HUES6 (cell line): ENCODE measurements at regions not wholly inside any gene's neighbourhood (a gene's known extent, or its start where the extent isn't known, plus 50 kb on each side); places are given as distances from the start of the nearest gene placed in this dataset.
"Not testable (repeated sequence)": the region's sequence is repeated elsewhere in the genome, so short reads cannot be mapped to it uniquely, and the experiment has no call there.

Experiments used
- H3K27ac ChIP-seq: 2 replicates; pipeline ENCODE4 v1.7.0; 2013; ENCODE audit warnings: low read depth, mild to moderate bottlenecking, low read length, inconsistent platforms
- H3K27me3 ChIP-seq: 2 replicates; pipeline ENCODE4 v1.6.1; 2013; ENCODE audit warnings: low read length; ENCODE audit not compliant: control insufficient read depth, insufficient read depth
- H3K36me3 ChIP-seq: 2 replicates; pipeline ENCODE4 v1.6.1; 2013; ENCODE audit warnings: low read length; ENCODE audit not compliant: control insufficient read depth, insufficient read depth
- H3K4me1 ChIP-seq: 2 replicates; pipeline ENCODE4 v1.6.1; 2013; ENCODE audit warnings: low read length; ENCODE audit not compliant: control insufficient read depth, insufficient read depth
- H3K4me3 ChIP-seq: 2 replicates; pipeline ENCODE4 v1.5.1; 2013; ENCODE audit warnings: low read depth, low read length
- H3K9ac ChIP-seq: one replicate; pipeline ENCODE4 v1.6.1; 2013; ENCODE audit warnings: mild to moderate bottlenecking, low read length
- H3K9me3 ChIP-seq: 2 replicates; pipeline ENCODE4 v1.6.1; 2013; ENCODE audit warnings: low read depth, low read length; ENCODE audit not compliant: control insufficient read depth, insufficient read depth

DNA sequence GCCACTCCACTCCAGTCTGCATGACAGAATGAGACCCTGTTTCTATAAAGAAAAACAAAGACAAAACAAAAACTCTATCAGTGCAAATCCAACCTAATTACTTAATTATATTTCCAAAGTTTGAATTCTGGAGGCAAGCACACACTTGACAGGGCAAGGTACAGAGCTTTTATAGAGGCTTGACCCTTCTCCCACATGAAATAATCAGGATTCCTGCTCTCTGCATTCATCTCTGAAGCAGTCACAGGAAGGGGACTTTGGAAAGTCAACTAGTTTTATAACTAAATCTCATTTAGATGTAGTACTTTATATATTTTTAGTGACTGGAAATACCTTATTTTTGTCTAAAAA lies 91.9 kb upstream of the CHD1 start:
- H3K9ac ChIP-seq = no peak overlapping the region
- no peaks in the 10 kb centered on the region for H3K9me3 ChIP-seq
- H3K27me3 ChIP-seq = no peaks in the 10 kb centered on the region
- H3K27ac ChIP-seq = no peak overlapping the region
- no peak overlapping the region for H3K4me3 ChIP-seq
- no peaks in the 10 kb centered on the region for H3K4me1 ChIP-seq
- no peaks in the 10 kb centered on the region for H3K36me3 ChIP-seq

DNA sequence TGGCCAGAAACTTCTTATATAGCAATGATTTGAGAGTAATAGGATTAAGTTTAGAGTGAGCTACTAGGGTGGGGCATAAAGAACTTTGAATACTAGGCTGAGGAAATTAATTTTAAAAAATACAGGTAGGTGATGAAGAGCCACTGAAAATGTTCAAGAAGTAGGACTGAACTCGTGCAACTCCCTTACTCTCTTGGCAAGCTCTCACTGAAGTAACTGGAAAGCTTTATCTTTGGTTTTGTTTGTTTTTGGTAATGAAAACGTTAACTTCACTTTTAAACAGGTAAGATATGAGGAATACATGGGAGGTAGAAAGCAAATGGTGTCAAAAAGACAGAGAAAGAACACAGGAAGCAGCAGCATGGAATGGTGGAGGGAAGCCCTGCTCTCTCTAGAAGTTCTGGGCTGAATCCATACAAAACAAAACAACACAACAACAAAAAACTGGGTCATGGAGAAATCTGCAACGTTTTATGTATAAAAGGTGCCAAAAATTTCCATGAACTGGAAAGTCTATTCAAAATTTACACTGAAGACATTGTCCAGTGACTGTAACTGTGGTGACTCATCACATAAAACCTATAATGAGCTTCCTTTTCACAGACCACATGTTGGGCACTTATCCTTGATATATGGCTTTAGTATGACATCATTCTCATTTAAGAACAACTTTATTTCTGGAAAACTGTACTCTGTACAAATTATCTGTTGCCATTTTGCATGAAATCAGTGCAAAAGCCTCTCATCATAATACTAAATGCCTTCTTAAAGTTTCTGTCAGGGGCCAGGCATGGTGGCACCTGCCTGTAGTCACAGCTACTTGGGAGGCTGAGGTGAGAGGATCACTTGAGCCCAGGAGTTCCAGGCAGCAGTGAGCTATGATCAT lies 91.2 kb upstream of the CHD1 start:
- Histone ChIP-seq H3K9me3 (0 out of 2 replicates have a peak, but pooled peaks cover 5% of the 10 kb centered on the region), H3K4me3 (no peak overlapping the region), H3K27me3 (no peaks in the 10 kb centered on the region), H3K27ac (no peak overlapping the region), H3K4me1 (no peaks in the 10 kb centered on the region), H3K9ac (no peak overlapping the region), H3K36me3 (no peaks in the 10 kb centered on the region)

DNA sequence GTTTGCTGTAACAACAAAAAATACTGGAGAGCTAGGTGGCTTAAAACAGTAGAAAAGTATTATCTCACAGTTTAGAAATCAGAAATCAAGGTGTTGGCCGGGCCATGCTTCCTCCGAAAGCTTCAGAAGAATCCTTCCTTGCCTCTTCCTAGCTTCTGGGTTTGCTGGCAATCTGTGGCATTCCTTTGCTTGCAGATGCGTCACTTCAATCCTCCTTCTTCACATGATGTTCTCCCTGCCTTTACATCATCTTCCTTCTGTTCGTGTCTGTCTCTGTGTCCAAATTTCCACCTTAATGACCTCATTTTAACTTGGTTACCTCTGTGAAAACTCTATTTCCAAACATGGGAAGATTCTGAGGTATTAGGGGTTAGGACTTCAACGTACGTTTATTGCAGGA lies 90.4 kb upstream of the CHD1 start:
- Histone ChIP-seq H3K9ac (no peak overlapping the region), H3K27ac (no peak overlapping the region), H3K4me1 (no peaks in the 10 kb centered on the region)

DNA sequence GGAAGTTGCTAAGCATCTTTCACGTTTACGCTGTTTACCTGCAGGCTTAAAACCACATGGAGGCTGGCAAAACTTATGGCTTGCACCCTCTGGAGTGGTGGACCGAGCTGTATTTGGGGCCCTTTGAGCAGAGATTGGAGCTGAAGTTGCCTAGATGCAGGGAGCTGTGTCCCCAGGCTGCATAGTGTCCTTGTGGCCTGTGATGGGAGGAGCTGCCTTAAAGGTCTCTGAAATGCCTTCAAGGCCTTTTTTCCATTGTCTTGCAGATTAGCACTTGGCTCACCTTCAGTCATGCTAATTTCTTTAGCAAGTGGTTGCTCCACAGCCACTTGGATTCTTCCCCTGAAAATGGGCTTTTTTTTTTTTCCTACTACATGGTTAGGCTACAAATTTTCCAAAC lies 81.5 kb upstream of the CHD1 start:
- Histone ChIP-seq H3K4me1 (no peaks in the 10 kb centered on the region), H3K9me3 (peaks cover 12% of the 10 kb centered on the region; the same call in 1 of the 2 replicates), H3K27me3 (no peaks in the 10 kb centered on the region), H3K9ac (no peak overlapping the region), H3K4me3 (no peak overlapping the region), H3K27ac (no peak overlapping the region), H3K36me3 (no peaks in the 10 kb centered on the region)

More for the DNA sequence above, 90.4 kb upstream of the CHD1 start:
- Histone ChIP-seq H3K9me3 (0 out of 2 replicates have a peak, but pooled peaks cover 7% of the 10 kb centered on the region), H3K4me3 (no peak overlapping the region), H3K36me3 (no peaks in the 10 kb centered on the region), H3K27me3 (no peaks in the 10 kb centered on the region)

DNA sequence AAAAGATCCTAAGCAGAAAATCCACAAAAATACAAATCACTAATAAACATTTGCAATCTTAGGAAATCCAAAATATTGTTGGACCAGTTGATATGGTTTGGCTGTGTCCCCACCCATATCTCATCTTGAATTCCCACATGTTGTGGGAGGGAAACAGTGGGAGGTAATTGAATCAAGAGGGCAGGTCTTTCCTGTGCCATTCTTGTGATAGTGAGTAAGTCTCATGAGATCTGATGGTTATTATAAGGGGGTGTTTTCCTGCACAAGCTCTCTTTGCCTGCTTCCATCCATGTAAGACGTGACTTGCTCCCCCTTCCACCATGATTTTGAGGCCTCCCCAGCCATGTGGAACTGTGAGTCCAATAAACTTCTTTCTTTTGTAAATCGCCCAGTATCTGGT lies 79.2 kb upstream of the CHD1 start:
- not testable (repeated sequence) for H3K4me3 ChIP-seq, H3K9me3 ChIP-seq, H3K27me3 ChIP-seq, H3K27ac ChIP-seq, H3K36me3 ChIP-seq, H3K9ac ChIP-seq, H3K4me1 ChIP-seq

DNA sequence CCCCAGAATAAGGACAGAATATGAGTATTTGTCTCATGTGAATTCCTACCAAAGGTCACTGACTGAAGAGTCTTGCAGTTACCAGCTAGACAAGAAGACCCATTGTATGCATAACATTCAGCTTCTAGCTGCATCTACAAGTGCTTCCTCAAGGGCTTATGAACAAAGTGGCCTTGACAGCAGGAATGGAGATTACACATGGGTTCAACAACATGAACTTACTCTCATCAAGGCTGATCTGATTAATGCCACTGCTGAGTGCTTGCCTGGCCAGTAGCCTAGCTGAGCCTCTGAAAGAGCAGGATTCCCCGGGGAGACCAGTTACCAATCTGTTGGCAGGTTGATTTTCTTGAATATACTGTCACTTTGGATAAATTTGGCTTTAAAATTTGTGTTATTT lies 76.7 kb upstream of the CHD1 start:
- Histone ChIP-seq H3K27ac (no peak overlapping the region), H3K27me3 (no peaks in the 10 kb centered on the region), H3K9me3 (0 out of 2 replicates have a peak, but pooled peaks cover 2% of the 10 kb centered on the region), H3K36me3 (no peaks in the 10 kb centered on the region), H3K4me1 (no peaks in the 10 kb centered on the region), H3K4me3 (no peak overlapping the region), H3K9ac (no peak overlapping the region)

DNA sequence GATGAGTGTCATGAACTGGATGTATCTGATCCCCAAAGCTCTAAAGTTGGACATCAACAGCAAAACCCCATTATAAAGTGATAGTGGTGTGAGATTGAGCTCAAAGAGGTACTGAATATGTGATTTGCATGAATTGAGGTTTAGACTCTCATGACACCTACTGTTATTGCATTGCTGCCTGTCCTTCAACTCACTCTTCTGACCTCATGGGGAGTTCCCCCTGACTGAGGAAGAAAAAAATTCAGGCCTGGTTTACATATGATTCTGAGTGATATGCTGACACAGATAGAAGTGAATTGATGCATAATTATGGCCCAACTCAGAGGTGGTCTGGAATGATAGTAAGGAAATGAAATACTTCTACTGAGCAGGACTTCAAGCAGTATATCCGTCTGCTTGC lies 76.2 kb upstream of the CHD1 start:
- no peaks in the 10 kb centered on the region for H3K36me3 ChIP-seq
- H3K9me3 ChIP-seq = 0 out of 2 replicates have a peak, but pooled peaks cover 2% of the 10 kb centered on the region
- no peak overlapping the region for H3K9ac ChIP-seq
- no peaks in the 10 kb centered on the region for H3K27me3 ChIP-seq
- no peaks in the 10 kb centered on the region for H3K4me1 ChIP-seq
- H3K4me3 ChIP-seq = no peak overlapping the region
- no peak overlapping the region for H3K27ac ChIP-seq

DNA sequence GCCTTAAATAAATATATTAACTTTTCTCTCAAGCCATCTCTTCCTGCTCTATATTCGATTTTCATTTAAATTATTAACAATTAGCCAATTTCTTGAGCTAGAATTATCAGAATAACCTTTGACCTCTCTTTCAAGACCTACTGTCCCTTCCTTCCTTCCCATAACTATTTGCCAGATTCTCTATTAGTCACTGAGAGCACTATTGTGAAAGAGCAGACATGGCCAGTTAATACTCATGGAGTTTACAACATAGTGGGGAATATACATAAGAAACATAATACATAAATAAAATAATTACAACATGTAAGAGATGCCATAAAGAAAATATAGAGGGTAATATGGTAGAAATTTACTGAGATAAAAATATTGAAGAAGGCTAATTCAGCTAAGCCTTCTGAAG lies 72.1 kb upstream of the CHD1 start:
- no peaks in the 10 kb centered on the region for H3K4me1 ChIP-seq
- H3K9ac ChIP-seq = no peak overlapping the region
- no peaks in the 10 kb centered on the region for H3K36me3 ChIP-seq
- H3K9me3 ChIP-seq = no peaks in the 10 kb centered on the region
- H3K4me3 ChIP-seq = no peak overlapping the region
- no peaks in the 10 kb centered on the region for H3K27me3 ChIP-seq
- H3K27ac ChIP-seq = no peak overlapping the region; the same call in 1 of the 2 replicates

DNA sequence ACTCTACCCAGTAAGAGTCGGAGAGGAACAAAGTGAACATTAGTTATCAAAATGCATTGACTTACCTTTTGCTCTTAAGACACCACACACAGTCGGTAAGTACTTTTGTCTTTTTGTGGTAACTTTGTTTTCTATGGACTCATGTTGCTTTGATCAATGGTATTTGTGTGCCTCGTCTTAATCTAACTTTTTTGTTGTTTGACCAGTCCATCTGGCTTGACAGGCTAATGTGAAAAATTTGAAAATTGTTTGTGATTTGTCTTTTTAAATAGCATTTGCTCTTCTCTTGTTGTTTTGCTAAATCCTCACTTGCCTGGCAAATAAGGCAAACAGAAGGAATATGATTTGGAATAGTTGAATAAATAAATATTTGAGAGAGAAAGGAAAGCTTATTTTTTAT lies 71.4 kb upstream of the CHD1 start:
- no peaks in the 10 kb centered on the region for H3K4me1 ChIP-seq
- no peaks in the 10 kb centered on the region for H3K27me3 ChIP-seq
- H3K36me3 ChIP-seq = no peaks in the 10 kb centered on the region
- H3K9ac ChIP-seq = no peak overlapping the region
- H3K4me3 ChIP-seq = no peak overlapping the region
- no peak overlapping the region for H3K27ac ChIP-seq
- no peaks in the 10 kb centered on the region for H3K9me3 ChIP-seq

DNA sequence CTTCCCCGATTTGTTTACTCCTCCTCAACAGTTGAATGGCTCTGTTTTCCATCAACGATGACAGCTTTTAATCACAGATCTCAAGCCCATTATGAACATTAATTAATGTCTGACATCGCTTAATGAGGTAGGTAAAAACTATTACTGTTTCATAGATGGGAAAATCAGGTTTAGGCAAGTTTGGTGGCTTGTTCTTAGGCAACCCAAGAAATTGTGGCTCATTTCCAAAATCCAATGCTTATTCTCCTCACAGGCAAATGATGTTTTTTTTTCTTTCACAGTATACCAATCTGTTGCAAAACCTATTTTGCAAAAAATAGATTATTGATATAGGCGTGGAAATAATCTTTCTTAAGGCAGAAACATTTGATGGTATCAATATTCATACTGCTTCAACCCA lies 70.8 kb upstream of the CHD1 start:
- Histone ChIP-seq H3K4me1 (no peaks in the 10 kb centered on the region), H3K27ac (no peak overlapping the region), H3K4me3 (no peak overlapping the region), H3K9me3 (no peaks in the 10 kb centered on the region), H3K27me3 (no peaks in the 10 kb centered on the region), H3K36me3 (no peaks in the 10 kb centered on the region), H3K9ac (no peak overlapping the region)

DNA sequence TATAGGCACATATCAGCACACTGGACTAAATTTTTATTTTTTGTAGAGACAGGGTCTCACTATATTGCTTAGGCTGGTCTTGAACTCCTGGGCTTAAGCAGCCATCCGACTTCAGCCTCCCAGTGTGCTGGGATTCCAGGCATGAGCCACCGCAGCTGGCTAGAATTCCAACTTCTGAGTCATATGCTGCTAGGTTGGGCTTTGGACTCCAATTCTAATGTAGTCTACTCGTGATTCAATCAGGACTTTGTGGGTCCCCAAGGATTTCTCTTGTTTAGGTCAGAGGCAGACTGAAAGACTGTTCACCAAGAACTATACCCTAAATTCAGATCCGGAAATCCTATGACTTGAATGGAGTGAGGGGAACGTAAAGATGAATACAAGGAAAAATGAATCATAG lies 68.2 kb upstream of the CHD1 start:
- no peak overlapping the region for H3K9ac ChIP-seq
- H3K4me1 ChIP-seq = no peaks in the 10 kb centered on the region
- H3K4me3 ChIP-seq = no peak overlapping the region
- no peaks in the 10 kb centered on the region for H3K9me3 ChIP-seq
- no peaks in the 10 kb centered on the region for H3K27me3 ChIP-seq
- no peaks in the 10 kb centered on the region for H3K36me3 ChIP-seq
- no peak overlapping the region for H3K27ac ChIP-seq
